Lower lobe of right lung (tissue), 2 donors: ENCODE measurements at regions not wholly inside any gene's neighbourhood (a gene's known extent, or its start where the extent isn't known, plus 50 kb on each side); places are given as distances from the start of the nearest gene placed in this dataset.

Source experiments
- ATAC-seq, 2 donors: fragments of 200-7000 bp; cut with Tn5 transposase; one replicate each; pipeline ENCODE4 v1.9.1; 2020 to 2022; ENCODE audit warnings: mild to moderate bottlenecking in 2 of 2, moderate library complexity in 2 of 2
- DNase-seq: peaks from one replicate; pipeline ENCODE4 v3.0.0-alpha.2; 2020
- H3K27ac ChIP-seq: fragments of 200-600 bp; one replicate; pipeline ENCODE4 v1.8.0; 2022
- H3K27me3 ChIP-seq: fragments of 200-600 bp; one replicate; pipeline ENCODE4 v1.8.0; 2022; ENCODE audit warnings: low read depth
- H3K36me3 ChIP-seq: fragments of 200-600 bp; one replicate; pipeline ENCODE4 v1.8.0; 2022; ENCODE audit warnings: mild to moderate bottlenecking
- H3K4me1 ChIP-seq: fragments of 200-600 bp; one replicate; pipeline ENCODE4 v1.8.0; 2022
- H3K4me3 ChIP-seq: fragments of 200-600 bp; one replicate; pipeline ENCODE4 v1.8.0; 2022; ENCODE audit warnings: mild to moderate bottlenecking
- H3K9me3 ChIP-seq: fragments of 200-600 bp; one replicate; pipeline ENCODE4 v1.8.0; 2022
- intact Hi-C: fragments of 100-400 bp; cut with DNase I; formaldehyde crosslinking; loops from one replicate; pipeline ENCODE4 v1.11.0; 2022
- TF ChIP-seq, protein P1 (sequence below): fragments of 200-600 bp; IDR thresholded peaks from one replicate; pipeline ENCODE4 v1.8.0; 2022; ENCODE audit warnings: antibody characterized with exemption, mild to moderate bottlenecking
- donor health status: DM: no; HTN: yes; CAD: no; lungs with severe emphysema.

DNA sequence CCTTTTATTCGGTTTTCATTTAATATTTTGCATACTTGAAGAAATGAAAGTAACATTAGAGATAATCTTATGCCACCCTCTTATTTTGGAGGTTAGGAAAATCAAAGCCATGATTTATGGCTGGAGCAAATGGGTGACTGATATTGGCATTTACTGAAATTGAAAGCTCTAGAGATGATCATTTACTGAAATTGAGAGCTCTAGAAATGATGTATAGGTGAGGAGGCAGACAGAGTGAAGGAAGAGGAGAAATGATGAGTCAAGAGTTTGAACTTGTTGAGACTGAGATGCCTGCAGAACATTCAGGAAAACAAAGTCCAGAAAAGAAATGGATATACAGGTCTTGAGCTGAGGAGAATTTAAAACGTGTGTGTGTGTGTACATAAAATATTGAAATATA is 217.6 kb downstream of the LTN1 start:
- DNase-seq (no peak), ATAC-seq (no peak)
- intact Hi-C loops, result no loop called here
- Histone ChIP-seq H3K27me3 (no peaks in the 10 kb centered on the region), H3K36me3 (no peaks in the 10 kb centered on the region), H3K9me3 (no peaks in the 10 kb centered on the region), H3K4me3 (no peak overlapping the region), H3K4me1 (no peaks in the 10 kb centered on the region), H3K27ac (no peak overlapping the region)
- TF ChIP-seq, protein P1, sequence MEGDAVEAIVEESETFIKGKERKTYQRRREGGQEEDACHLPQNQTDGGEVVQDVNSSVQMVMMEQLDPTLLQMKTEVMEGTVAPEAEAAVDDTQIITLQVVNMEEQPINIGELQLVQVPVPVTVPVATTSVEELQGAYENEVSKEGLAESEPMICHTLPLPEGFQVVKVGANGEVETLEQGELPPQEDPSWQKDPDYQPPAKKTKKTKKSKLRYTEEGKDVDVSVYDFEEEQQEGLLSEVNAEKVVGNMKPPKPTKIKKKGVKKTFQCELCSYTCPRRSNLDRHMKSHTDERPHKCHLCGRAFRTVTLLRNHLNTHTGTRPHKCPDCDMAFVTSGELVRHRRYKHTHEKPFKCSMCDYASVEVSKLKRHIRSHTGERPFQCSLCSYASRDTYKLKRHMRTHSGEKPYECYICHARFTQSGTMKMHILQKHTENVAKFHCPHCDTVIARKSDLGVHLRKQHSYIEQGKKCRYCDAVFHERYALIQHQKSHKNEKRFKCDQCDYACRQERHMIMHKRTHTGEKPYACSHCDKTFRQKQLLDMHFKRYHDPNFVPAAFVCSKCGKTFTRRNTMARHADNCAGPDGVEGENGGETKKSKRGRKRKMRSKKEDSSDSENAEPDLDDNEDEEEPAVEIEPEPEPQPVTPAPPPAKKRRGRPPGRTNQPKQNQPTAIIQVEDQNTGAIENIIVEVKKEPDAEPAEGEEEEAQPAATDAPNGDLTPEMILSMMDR, result no peak

GRCh38 chr21:28773036-28773435 is 219.6 kb downstream of the LTN1 start:
- no peaks in the 10 kb centered on the region for H3K36me3 ChIP-seq
- no peaks in the 10 kb centered on the region for H3K27me3 ChIP-seq
- no peak for ATAC-seq
- TF ChIP-seq, protein P1, result no peak
- no peaks in the 10 kb centered on the region for H3K9me3 ChIP-seq
- H3K4me1 ChIP-seq, result no peaks in the 10 kb centered on the region
- H3K4me3 ChIP-seq, result no peak overlapping the region
- H3K27ac ChIP-seq, result no peak overlapping the region
- DNase-seq, result no peak
- intact Hi-C loops, result no loop called here

DNA sequence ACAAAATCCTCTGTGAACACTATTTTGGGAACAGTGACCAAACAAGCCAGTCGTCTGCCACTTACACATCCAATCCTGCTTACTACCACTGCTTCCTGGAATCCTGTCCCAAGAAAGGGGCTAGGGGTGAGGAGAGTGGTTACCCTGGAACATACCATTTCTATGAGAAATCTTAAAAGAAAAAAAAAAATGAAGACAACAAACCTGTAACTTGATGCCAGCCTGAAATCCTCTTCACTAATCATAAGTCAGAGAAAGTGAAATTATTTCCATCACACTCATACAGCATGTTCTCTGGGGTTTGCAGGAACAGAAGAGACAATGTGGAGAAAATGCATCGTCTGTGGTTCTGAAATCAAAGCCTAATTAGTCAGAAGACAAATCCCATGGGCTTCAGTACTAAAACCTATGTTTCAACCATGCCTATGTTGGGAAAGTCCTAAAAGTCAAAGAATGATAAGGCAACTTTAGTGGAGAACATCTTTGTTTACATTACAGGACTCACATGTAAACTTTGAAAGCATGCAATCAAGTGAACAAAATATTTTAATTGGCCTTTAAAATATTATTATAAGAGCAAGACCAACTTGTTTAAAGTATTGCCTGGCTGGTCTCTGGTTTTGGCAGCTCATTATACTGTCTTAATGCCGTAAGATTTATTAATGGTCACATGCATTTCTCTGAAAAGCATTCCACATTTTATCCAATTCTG is 220.7 kb downstream of the LTN1 start:
- Histone ChIP-seq H3K27ac (peak overlapping the region; percentile 54), H3K27me3 (no peaks in the 10 kb centered on the region), H3K9me3 (no peaks in the 10 kb centered on the region), H3K4me3 (no peak overlapping the region), H3K36me3 (no peaks in the 10 kb centered on the region), H3K4me1 (no peaks in the 10 kb centered on the region)
- DNase-seq (no peak), ATAC-seq (peak in 1 of 2 donors; percentile 51)
- TF ChIP-seq, protein P1, result no peak
- intact Hi-C loops, result no loop called here

DNA sequence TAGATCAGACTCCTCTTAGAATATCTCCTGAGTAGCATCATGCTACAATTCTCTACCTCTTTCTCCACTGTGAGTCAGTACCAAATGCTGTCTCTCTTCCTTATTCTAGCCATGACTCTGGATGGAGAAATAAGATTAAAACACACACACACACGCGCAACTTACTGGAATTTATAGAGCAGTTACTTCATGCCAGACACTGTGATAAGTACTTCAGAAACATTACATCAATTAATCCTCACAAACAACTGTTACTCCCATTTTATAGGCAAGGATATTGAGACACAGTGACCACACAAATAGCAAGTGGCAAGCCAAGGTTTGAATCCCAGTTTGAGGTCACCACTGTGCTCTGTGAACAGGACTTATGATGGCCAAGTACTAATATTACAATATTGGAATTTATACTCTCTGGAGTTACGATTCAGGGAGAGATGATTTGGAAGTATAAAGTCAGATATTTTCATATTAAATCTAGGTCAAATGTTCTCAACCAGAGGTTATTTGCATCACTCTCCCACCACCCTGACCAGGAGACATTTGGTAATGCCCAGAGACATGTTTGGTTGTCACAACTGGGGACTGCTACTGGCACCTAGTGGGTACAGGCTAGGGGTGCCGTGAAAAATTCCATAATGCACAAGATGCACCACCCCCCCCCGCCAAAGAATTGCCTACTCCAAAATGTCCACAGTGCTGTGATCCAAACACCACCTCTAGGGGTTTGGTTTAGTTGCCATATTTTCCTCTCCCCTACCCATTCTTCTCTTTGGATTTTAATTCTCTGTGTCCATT is 221.6 kb downstream of the LTN1 start:
- peak overlapping the region; percentile 54 for H3K27ac ChIP-seq
- H3K4me3 ChIP-seq, result no peak overlapping the region
- TF ChIP-seq, protein P1, result no peak
- intact Hi-C loops, result no loop called here
- DNase-seq, result no peak
- H3K36me3 ChIP-seq, result no peaks in the 10 kb centered on the region
- H3K4me1 ChIP-seq, result no peaks in the 10 kb centered on the region
- H3K27me3 ChIP-seq, result no peaks in the 10 kb centered on the region
- H3K9me3 ChIP-seq, result no peaks in the 10 kb centered on the region
- ATAC-seq, result no peak

- ATAC-seq, result no peak
- H3K36me3 ChIP-seq, result no peaks in the 10 kb centered on the region
Observed at GRCh38 chr21:28769683-28770082, 223.0 kb downstream of the LTN1 start.

More at GRCh38 chr21:28769683-28770082, 223.0 kb downstream of the LTN1 start:
- no peak for DNase-seq
- H3K4me1 ChIP-seq, result no peaks in the 10 kb centered on the region
- TF ChIP-seq, protein P1, result no peak
- peak overlapping the region; percentile 0 for H3K27ac ChIP-seq
- H3K27me3 ChIP-seq, result no peaks in the 10 kb centered on the region
- intact Hi-C loops, result no loop called here
- H3K4me3 ChIP-seq, result no peak overlapping the region
- no peaks in the 10 kb centered on the region for H3K9me3 ChIP-seq
